ENCODE measurements at regions not wholly inside any gene's neighbourhood (a gene's known extent, or its start where the extent isn't known, plus 50 kb on each side); places are given as distances from the start of the nearest gene placed in this dataset.

GRCh38 chr15:75109021-75109735 is 85.8 kb downstream of the PPCDC start:
- TF ChIP-seq SIN3A (IDR thresholded peaks at IDR 0.05; ENCODE audit: borderline replicate concordance, insufficient read depth, low read length) (no peak), FOXP2 (optimal IDR thresholded peaks at IDR 0.05; ENCODE audit: borderline replicate concordance, extremely low read depth, extremely low read length, insufficient read depth) (no peak), REST (IDR thresholded peaks at IDR 0.05; ENCODE audit: insufficient read depth in 1 of 2, low read depth in 2 of 2, low read length in 2 of 2) (no peak), POLR2AphosphoS5 (IDR thresholded peaks at IDR 0.05; ENCODE audit: low read depth, low read length) (no peak), TAF1 (IDR thresholded peaks at IDR 0.05; ENCODE audit: borderline replicate concordance, insufficient read depth, low read length) (no peak)

GRCh38 chr15:75109736-75110130 is 86.3 kb downstream of the PPCDC start:
- no peak for TF ChIP-seq FOXP2 (optimal IDR thresholded peaks at IDR 0.05; ENCODE audit: borderline replicate concordance, extremely low read depth, extremely low read length, insufficient read depth)
- no peak for TF ChIP-seq TAF1 (IDR thresholded peaks at IDR 0.05; ENCODE audit: borderline replicate concordance, insufficient read depth, low read length)
- TF ChIP-seq REST (IDR thresholded peaks at IDR 0.05; ENCODE audit: insufficient read depth in 1 of 2, low read depth in 2 of 2, low read length in 2 of 2), result no peak
- TF ChIP-seq SIN3A (IDR thresholded peaks at IDR 0.05; ENCODE audit: borderline replicate concordance, insufficient read depth, low read length), result no peak
- no peak for TF ChIP-seq POLR2AphosphoS5 (IDR thresholded peaks at IDR 0.05; ENCODE audit: low read depth, low read length)

GRCh38 chr15:75112278-75112847 is 89.0 kb downstream of the PPCDC start:
- TF ChIP-seq SIN3A (IDR thresholded peaks at IDR 0.05; ENCODE audit: borderline replicate concordance, insufficient read depth, low read length), result no peak
- TF ChIP-seq FOXP2 (optimal IDR thresholded peaks at IDR 0.05; ENCODE audit: borderline replicate concordance, extremely low read depth, extremely low read length, insufficient read depth), result no peak
- no peak for TF ChIP-seq REST (IDR thresholded peaks at IDR 0.05; ENCODE audit: insufficient read depth in 1 of 2, low read depth in 2 of 2, low read length in 2 of 2)
- TF ChIP-seq POLR2AphosphoS5 (IDR thresholded peaks at IDR 0.05; ENCODE audit: low read depth, low read length), result no peak
- no peak for TF ChIP-seq TAF1 (IDR thresholded peaks at IDR 0.05; ENCODE audit: borderline replicate concordance, insufficient read depth, low read length)

GRCh38 chr15:75112848-75113492 is 88.7 kb upstream of the C15orf39 start:
- no peak for TF ChIP-seq SIN3A (IDR thresholded peaks at IDR 0.05; ENCODE audit: borderline replicate concordance, insufficient read depth, low read length)
- no peak for TF ChIP-seq POLR2AphosphoS5 (IDR thresholded peaks at IDR 0.05; ENCODE audit: low read depth, low read length)
- TF ChIP-seq FOXP2 (optimal IDR thresholded peaks at IDR 0.05; ENCODE audit: borderline replicate concordance, extremely low read depth, extremely low read length, insufficient read depth), result no peak
- TF ChIP-seq REST (IDR thresholded peaks at IDR 0.05; ENCODE audit: insufficient read depth in 1 of 2, low read depth in 2 of 2, low read length in 2 of 2), result no peak
- no peak for TF ChIP-seq TAF1 (IDR thresholded peaks at IDR 0.05; ENCODE audit: borderline replicate concordance, insufficient read depth, low read length)
